ENCODE measurements at regions not wholly inside any gene's neighbourhood (a gene's known extent, or its start where the extent isn't known, plus 50 kb on each side); places are given as distances from the start of the nearest gene placed in this dataset.

- whole genome bisulfite sequencing, 3 donors = 81 to 94% (median 92%) methylated on average over 2 of the region's 2 CpGs
- H3K27ac ChIP-seq (ENCODE audit: low read depth, low read length) = no peak overlapping the region
Observed at GRCh38 chr2:225739328-225739727, 339.8 kb downstream of the NYAP2 start.

- H3K27ac ChIP-seq (ENCODE audit: low read depth, low read length) = no peak overlapping the region
- 61 to 86% (median 85%) methylated on average over 1 of the region's 1 CpG for WGBS, 3 donors
Observed at GRCh38 chr2:225738735-225739134, 339.2 kb downstream of the NYAP2 start.

GRCh38 chr2:225737556-225737955 is 338.0 kb downstream of the NYAP2 start:
- WGBS, 3 donors = 23 to 39% (median 29%) methylated on average over 1 of the region's 1 CpG
- H3K27ac ChIP-seq (ENCODE audit: low read depth, low read length) = no peak overlapping the region

GRCh38 chr2:225735844-225736243 is 336.3 kb downstream of the NYAP2 start:
- 17 to 35% (median 28%) methylated on average over 3 of the region's 3 CpGs for WGBS, 3 donors
- no peak overlapping the region for H3K27ac ChIP-seq (ENCODE audit: low read depth, low read length)

GRCh38 chr2:225725726-225726125 is 326.2 kb downstream of the NYAP2 start:
- no peak overlapping the region for H3K27ac ChIP-seq (ENCODE audit: low read depth, low read length)
- 28 to 54% (median 36%) methylated on average over 3 of the region's 3 CpGs for WGBS, 3 donors

All from adipose tissue (tissue), 3 donors.